SU-DHL-6 (cell line): ENCODE measurements at regions not wholly inside any gene's neighbourhood (a gene's known extent, or its start where the extent isn't known, plus 50 kb on each side); places are given as distances from the start of the nearest gene placed in this dataset.

Experiments
- CTCF ChIP-seq: fragments of 200-600 bp; sonication (generic); IDR thresholded peaks from one replicate; pipeline ENCODE4 v1.5.1; 2017; ENCODE audit warnings: antibody characterized with exemption, mild to moderate bottlenecking, low read length, moderate library complexity; ENCODE audit not compliant: insufficient read depth, poor library complexity, severe bottlenecking
- EZH2phosphoT487 ChIP-seq: fragments of 200-600 bp; sonication (generic), shearing (Covaris generic); conservative IDR thresholded peaks from 2 replicates; pipeline ENCODE4 v1.6.1; 2018; ENCODE audit warnings: mild to moderate bottlenecking, antibody characterized with exemption, low read length, moderate library complexity, mixed read lengths

GRCh38 chr12:63498239-63498638 is 170.1 kb downstream of the DPY19L2 start:
- TF ChIP-seq CTCF (no peak), EZH2phosphoT487 (no peak)
